ENCODE measurements at regions not wholly inside any gene's neighbourhood (a gene's known extent, or its start where the extent isn't known, plus 50 kb on each side); places are given as distances from the start of the nearest gene placed in this dataset.

DNA sequence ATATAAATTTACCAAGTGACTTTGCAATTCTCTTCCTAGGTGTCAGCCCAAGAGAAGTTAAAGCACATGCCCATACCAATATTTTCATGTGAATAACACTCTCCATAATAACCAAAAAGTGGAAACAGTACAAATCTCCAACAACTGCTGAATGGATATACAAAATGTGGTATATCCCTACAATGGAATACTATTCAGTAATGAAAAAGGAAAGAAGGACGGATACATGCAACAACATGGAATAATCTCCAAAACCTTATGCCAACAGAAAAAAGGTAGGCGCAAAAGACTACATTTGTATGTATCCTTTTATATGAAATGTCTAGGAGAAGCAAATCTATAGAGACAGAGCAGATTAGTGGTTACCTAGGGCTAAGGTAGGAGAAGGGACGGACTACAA, 487.7 kb upstream of the ID4 start:
- no peaks in the 10 kb centered on the region for H3K4me1 ChIP-seq
- no peaks in the 10 kb centered on the region for H3K36me3 ChIP-seq
- 97% methylated on average over 3 of the region's 3 CpGs for WGBS
- TF ChIP-seq, protein P1, sequence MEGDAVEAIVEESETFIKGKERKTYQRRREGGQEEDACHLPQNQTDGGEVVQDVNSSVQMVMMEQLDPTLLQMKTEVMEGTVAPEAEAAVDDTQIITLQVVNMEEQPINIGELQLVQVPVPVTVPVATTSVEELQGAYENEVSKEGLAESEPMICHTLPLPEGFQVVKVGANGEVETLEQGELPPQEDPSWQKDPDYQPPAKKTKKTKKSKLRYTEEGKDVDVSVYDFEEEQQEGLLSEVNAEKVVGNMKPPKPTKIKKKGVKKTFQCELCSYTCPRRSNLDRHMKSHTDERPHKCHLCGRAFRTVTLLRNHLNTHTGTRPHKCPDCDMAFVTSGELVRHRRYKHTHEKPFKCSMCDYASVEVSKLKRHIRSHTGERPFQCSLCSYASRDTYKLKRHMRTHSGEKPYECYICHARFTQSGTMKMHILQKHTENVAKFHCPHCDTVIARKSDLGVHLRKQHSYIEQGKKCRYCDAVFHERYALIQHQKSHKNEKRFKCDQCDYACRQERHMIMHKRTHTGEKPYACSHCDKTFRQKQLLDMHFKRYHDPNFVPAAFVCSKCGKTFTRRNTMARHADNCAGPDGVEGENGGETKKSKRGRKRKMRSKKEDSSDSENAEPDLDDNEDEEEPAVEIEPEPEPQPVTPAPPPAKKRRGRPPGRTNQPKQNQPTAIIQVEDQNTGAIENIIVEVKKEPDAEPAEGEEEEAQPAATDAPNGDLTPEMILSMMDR (IDR thresholded peaks at IDR 0.05), result no peak
- TF ChIP-seq POLR2AphosphoS5 (IDR thresholded peaks at IDR 0.05) (no peak), POLR2A (IDR thresholded peaks at IDR 0.05; ENCODE audit: low read depth) (no peak), EP300 (IDR thresholded peaks at IDR 0.05) (no peak)
- H3K27ac ChIP-seq (replicated peaks in 1 of 4), result no peak overlapping the region
- H3K9me3 ChIP-seq, result peaks cover 0 to 6% (median 5%) of the 10 kb centered on the region in 4 donors
- intact Hi-C loops (cut with DNase I), result no loop called here
- DNase-seq (ENCODE audit: extremely low spot score), result no peak
- no peaks in the 10 kb centered on the region for H3K27me3 ChIP-seq
- H3K4me3 ChIP-seq, result no peak overlapping the region

DNA sequence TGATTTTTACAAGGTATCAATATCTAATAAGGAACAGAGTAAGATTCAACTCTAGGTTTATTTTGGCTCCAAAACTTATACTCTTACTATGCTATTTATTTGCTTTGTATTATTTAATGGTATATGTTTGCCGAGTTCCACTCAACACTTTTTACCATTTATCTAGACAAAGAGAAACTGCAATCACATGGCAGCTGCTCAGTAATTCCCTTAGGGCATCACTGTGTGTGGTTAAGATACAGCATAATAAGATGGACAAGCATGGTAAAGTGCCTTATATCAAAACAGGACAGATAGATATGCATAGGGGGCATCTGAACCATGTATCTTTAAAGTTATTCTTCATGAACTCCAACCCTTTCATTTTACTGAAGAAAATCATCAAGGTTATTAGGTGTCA, 483.0 kb upstream of the ID4 start:
- H3K9me3 ChIP-seq, result peaks cover 0 to 6% (median 4%) of the 10 kb centered on the region in 4 donors
- intact Hi-C loops (cut with DNase I), result no loop called here
- H3K4me3 ChIP-seq, result no peak overlapping the region
- no peaks in the 10 kb centered on the region for H3K4me1 ChIP-seq
- WGBS, result 62% methylated on average over 1 of the region's 1 CpG
- no peaks in the 10 kb centered on the region for H3K27me3 ChIP-seq
- TF ChIP-seq, protein P1 (IDR thresholded peaks at IDR 0.05), result no peak
- TF ChIP-seq EP300 (IDR thresholded peaks at IDR 0.05) (no peak), POLR2AphosphoS5 (IDR thresholded peaks at IDR 0.05) (no peak), POLR2A (IDR thresholded peaks at IDR 0.05; ENCODE audit: low read depth) (no peak)
- no peak overlapping the region for H3K27ac ChIP-seq (replicated peaks in 1 of 4)
- DNase-seq (ENCODE audit: extremely low spot score), result no peak
- no peaks in the 10 kb centered on the region for H3K36me3 ChIP-seq

DNA sequence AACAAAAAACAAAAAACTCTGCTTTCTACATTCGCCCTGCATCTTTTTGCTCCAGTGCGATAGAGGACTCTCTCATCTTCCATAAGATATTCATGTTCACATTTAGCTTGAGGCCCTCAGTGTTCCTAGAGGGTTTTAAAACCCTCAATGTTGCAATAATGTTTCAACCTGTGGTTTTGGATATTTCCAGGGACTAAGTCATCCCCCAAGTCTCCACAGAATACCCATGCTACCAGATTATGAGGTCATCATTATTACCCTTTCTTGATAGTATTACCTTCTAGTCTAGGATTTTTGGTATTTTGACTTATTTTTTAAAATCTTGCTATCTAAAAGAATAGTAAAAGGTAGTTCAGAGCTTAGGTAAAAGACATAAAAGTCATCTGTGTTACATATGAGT, 480.5 kb upstream of the ID4 start:
- TF ChIP-seq EP300 (IDR thresholded peaks at IDR 0.05) (no peak), POLR2AphosphoS5 (IDR thresholded peaks at IDR 0.05) (no peak), POLR2A (IDR thresholded peaks at IDR 0.05; ENCODE audit: low read depth) (no peak)
- TF ChIP-seq, protein P1 (IDR thresholded peaks at IDR 0.05), result no peak
- DNase-seq (ENCODE audit: extremely low spot score), result no peak
- intact Hi-C loops (cut with DNase I), result no loop called here

DNA sequence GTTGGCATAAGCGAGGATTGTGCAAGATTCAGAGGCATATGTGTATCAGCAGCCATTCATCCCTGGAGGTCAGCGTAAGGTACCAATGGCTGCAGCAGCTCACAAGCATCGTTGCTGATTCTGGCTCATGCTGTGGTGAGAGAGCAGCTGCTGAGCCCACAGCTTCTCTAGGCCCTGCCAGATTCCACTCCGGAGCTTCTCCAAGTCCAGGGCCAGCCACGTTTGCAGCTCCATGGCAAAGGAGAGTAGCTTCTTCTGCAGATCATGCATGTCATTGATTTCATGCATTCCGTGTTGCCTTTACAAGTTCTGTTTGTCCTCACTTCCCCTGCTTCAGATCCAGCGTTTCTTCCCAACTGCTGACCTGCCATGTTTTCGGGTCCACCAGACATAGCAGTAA, 474.8 kb upstream of the ID4 start:
- no peaks in the 10 kb centered on the region for H3K36me3 ChIP-seq
- no peak for TF ChIP-seq EP300 (IDR thresholded peaks at IDR 0.05)
- no peak for TF ChIP-seq POLR2A (IDR thresholded peaks at IDR 0.05; ENCODE audit: low read depth)
- TF ChIP-seq POLR2AphosphoS5 (IDR thresholded peaks at IDR 0.05), result no peak
- TF ChIP-seq, protein P1 (IDR thresholded peaks at IDR 0.05), result no peak
- no peaks in the 10 kb centered on the region for H3K9me3 ChIP-seq
- H3K4me3 ChIP-seq, result no peak overlapping the region
- intact Hi-C loops (cut with DNase I), result no loop called here
- no peak overlapping the region for H3K27ac ChIP-seq (replicated peaks in 1 of 4)
- H3K27me3 ChIP-seq, result no peaks in the 10 kb centered on the region
- H3K4me1 ChIP-seq, result no peaks in the 10 kb centered on the region
- no peak for DNase-seq (ENCODE audit: extremely low spot score)
- 85% methylated on average over 7 of the region's 8 CpGs for WGBS

More for the DNA sequence above, 480.5 kb upstream of the ID4 start:
- WGBS, result 93% methylated on average over 2 of the region's 2 CpGs
- Histone ChIP-seq H3K27me3 (no peaks in the 10 kb centered on the region), H3K27ac (replicated peaks in 1 of 4) (no peak overlapping the region), H3K4me3 (no peak overlapping the region), H3K9me3 (no peaks in the 10 kb centered on the region), H3K36me3 (no peaks in the 10 kb centered on the region), H3K4me1 (no peaks in the 10 kb centered on the region)

DNA sequence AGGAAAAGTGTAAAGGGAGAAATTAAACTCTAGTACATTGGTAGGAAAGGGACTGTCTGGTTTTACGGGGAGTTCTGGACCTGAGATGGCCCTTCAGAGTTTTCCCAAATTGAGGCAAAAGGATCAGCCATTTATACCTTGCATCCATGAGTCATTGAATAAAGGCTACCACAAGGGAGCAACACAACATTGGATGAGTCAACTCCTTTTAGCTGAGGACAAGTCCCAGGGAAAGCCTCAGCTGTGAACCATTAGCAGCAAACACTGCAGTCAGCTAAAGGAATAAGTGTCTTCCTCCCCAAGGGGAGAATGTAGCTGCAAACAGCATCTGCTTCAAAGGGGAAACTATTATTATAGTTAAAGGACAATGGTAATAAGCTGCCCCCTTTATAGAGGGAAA, 468.7 kb upstream of the ID4 start:
- WGBS, result 91% methylated on average over 1 of the region's 1 CpG
- Histone ChIP-seq H3K9me3 (no peaks in the 10 kb centered on the region), H3K4me1 (peaks cover 0 to 23% (median 16%) of the 10 kb centered on the region in 4 donors), H3K27me3 (no peaks in the 10 kb centered on the region), H3K27ac (replicated peaks in 1 of 4) (no peak overlapping the region), H3K4me3 (no peak overlapping the region), H3K36me3 (no peaks in the 10 kb centered on the region)
- intact Hi-C loops (cut with DNase I), result no loop called here
- DNase-seq (ENCODE audit: extremely low spot score), result no peak
- TF ChIP-seq, protein P1 (IDR thresholded peaks at IDR 0.05), result no peak

Measured in esophagus muscularis mucosa (tissue), 4 donors.